Hepatocyte (in vitro differentiated cells): ENCODE measurements at regions not wholly inside any gene's neighbourhood (a gene's known extent, or its start where the extent isn't known, plus 50 kb on each side); places are given as distances from the start of the nearest gene placed in this dataset.

Experiments used
- CTCF ChIP-seq: fragments of 200-600 bp; sonication (generic); IDR thresholded peaks from 2 replicates; pipeline ENCODE4 v1.5.1; 2016; ENCODE audit warnings: antibody characterized with exemption, mild to moderate bottlenecking; ENCODE audit not compliant: poor library complexity
- EZH2phosphoT487 ChIP-seq: fragments of 200-600 bp; sonication (generic); IDR thresholded peaks from one replicate; pipeline ENCODE4 v1.6.1; 2018; ENCODE audit warnings: antibody characterized with exemption, mild to moderate bottlenecking, low read depth, moderate library complexity; ENCODE audit not compliant: unreplicated experiment, severe bottlenecking

- TF ChIP-seq EZH2phosphoT487 (no peak), CTCF (no peak)
Measured at GRCh38 chr2:142581491-142581890, 296.0 kb upstream of the KYNU start.
